Activated CD8-positive, alpha-beta memory T cell treated with anti-CD3 and anti-CD28 coated beads, Interleukin-2, amount 10 ng/mL, durations not matched to agents 7 days and 5 days (primary cell): ENCODE measurements at regions not wholly inside any gene's neighbourhood (a gene's known extent, or its start where the extent isn't known, plus 50 kb on each side); places are given as distances from the start of the nearest gene placed in this dataset.
"Not testable (repeated sequence)": the region's sequence is repeated elsewhere in the genome, so short reads cannot be mapped to it uniquely, and the experiment has no call there.

Source experiments
- ATAC-seq: fragments of 150-1000 bp; cut with Tn5 transposase; one replicate; pipeline ENCODE4 v1.10.0; 2021; ENCODE audit warnings: moderate library complexity
- CTCF ChIA-PET: fragments of 350-600 bp; sonication (Branson Sonifier 250); formaldehyde crosslinking; loops from one replicate; lab custom pipeline; 2021; ENCODE audit warnings: antibody characterized with exemption; lab: Charles Lee
- DNase-seq: peaks from one replicate; pipeline ENCODE4 v3.0.0-alpha.2; 2020
- H3K27ac Mint-ChIP-seq: one replicate; pipeline ENCODE4 v1.8.0; 2021; ENCODE audit warnings: mild to moderate bottlenecking, mixed read lengths
- H3K27me3 Mint-ChIP-seq: one replicate; pipeline ENCODE4 v1.8.0; 2021; ENCODE audit warnings: mixed read lengths
- H3K36me3 Mint-ChIP-seq: one replicate; pipeline ENCODE4 v1.8.0; 2021; ENCODE audit warnings: mild to moderate bottlenecking, mixed read lengths
- H3K4me1 Mint-ChIP-seq: one replicate; pipeline ENCODE4 v1.8.0; 2021; ENCODE audit warnings: mixed read lengths
- H3K4me3 Mint-ChIP-seq: one replicate; pipeline ENCODE4 v1.8.0; 2021; ENCODE audit warnings: mild to moderate bottlenecking, moderate library complexity, mixed read lengths
- H3K9me3 Mint-ChIP-seq: one replicate; pipeline ENCODE4 v1.8.0; 2022; ENCODE audit warnings: low read depth, mixed read lengths

DNA sequence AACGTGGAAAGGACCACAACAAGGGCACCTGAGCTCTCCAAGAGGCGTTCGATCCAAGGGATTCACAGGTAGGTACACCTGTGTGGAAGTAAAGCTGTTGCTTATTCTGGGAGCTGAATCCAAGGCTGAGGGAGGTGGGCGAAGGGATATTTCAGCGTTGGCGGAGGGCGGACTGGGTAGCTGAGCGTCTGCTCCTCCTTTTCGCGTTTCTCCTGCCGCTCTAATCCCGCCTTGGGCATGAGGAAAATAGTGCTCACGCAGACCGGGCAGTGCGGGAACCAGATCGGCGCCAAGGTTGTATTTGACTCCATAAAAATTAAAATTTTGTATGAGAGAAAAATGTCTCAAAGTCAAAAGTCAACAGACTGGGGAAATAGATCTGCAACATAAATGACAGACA lies 3966.2 kb upstream of the OR11H1 start:
- H3K36me3 Mint-ChIP-seq, DNase-seq, H3K4me1 Mint-ChIP-seq, H3K4me3 Mint-ChIP-seq, CTCF ChIA-PET, H3K27me3 Mint-ChIP-seq, H3K27ac Mint-ChIP-seq, ATAC-seq: not testable (repeated sequence)
- H3K9me3 Mint-ChIP-seq = peaks cover 12% of the 10 kb centered on the region

- H3K9me3 Mint-ChIP-seq = peaks cover 32% of the 10 kb centered on the region
- H3K27me3 Mint-ChIP-seq, H3K36me3 Mint-ChIP-seq, H3K4me3 Mint-ChIP-seq, ATAC-seq, DNase-seq, H3K4me1 Mint-ChIP-seq, CTCF ChIA-PET, H3K27ac Mint-ChIP-seq: not testable (repeated sequence)
These were observed 3959.0 kb upstream of the OR11H1 start for GRCh38 chr22:11568837-11569563.

DNA sequence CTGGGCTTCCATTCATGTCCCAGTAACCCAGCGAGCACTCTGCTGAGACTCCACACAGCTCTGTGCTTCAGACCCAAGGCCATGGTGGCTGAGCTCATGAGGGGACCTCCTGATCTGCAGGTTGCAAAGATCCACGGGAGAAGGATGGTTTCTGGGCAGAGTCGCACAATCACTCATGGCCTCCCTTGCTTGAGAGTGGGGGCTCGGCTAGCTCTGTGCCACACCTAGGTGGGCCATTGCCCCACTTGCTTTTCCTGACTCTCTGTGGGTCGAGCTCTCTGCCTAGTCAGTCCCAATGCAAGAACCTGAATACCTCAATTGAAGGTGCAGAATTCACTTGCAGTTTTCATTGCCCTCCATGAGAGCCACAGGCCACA lies 3958.4 kb upstream of the OR11H1 start:
- CTCF ChIA-PET, H3K27me3 Mint-ChIP-seq, DNase-seq, H3K4me3 Mint-ChIP-seq, H3K27ac Mint-ChIP-seq, ATAC-seq, H3K4me1 Mint-ChIP-seq, H3K36me3 Mint-ChIP-seq: not testable (repeated sequence)
- peaks cover 35% of the 10 kb centered on the region for H3K9me3 Mint-ChIP-seq

GRCh38 chr22:11573154-11573553 lies 3954.8 kb upstream of the OR11H1 start:
- H3K27me3 Mint-ChIP-seq, DNase-seq, H3K4me1 Mint-ChIP-seq, H3K27ac Mint-ChIP-seq, ATAC-seq, CTCF ChIA-PET, H3K4me3 Mint-ChIP-seq, H3K36me3 Mint-ChIP-seq: not testable (repeated sequence)
- H3K9me3 Mint-ChIP-seq = peaks cover 41% of the 10 kb centered on the region

DNA sequence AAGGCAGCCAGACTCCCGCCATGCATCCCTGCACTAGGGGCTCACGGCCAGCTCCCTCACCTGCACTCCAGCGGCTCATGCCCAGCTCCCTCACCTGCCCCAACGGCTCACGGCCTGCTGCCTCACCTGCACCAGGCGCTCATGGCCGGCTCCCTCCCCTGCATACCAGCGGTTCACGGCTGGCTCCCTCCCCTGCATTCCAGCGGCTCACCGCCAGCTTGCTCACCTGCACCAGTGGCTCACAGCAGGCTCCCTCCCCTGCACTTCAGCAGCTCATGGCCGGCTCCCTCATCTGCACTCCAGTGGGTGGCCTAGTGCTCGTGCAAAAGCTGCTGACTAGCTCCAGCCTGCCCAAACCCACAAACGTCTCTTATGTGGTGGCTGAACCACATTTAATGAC lies 3953.8 kb upstream of the OR11H1 start:
- DNase-seq, ATAC-seq, H3K4me3 Mint-ChIP-seq, H3K4me1 Mint-ChIP-seq, H3K27ac Mint-ChIP-seq, CTCF ChIA-PET, H3K27me3 Mint-ChIP-seq, H3K36me3 Mint-ChIP-seq: not testable (repeated sequence)
- peaks cover 41% of the 10 kb centered on the region for H3K9me3 Mint-ChIP-seq

GRCh38 chr22:11574659-11575058 lies 3953.3 kb upstream of the OR11H1 start:
- H3K27ac Mint-ChIP-seq, ATAC-seq, H3K27me3 Mint-ChIP-seq, DNase-seq, H3K36me3 Mint-ChIP-seq, CTCF ChIA-PET, H3K4me3 Mint-ChIP-seq, H3K4me1 Mint-ChIP-seq: not testable (repeated sequence)
- peaks cover 41% of the 10 kb centered on the region for H3K9me3 Mint-ChIP-seq

DNA sequence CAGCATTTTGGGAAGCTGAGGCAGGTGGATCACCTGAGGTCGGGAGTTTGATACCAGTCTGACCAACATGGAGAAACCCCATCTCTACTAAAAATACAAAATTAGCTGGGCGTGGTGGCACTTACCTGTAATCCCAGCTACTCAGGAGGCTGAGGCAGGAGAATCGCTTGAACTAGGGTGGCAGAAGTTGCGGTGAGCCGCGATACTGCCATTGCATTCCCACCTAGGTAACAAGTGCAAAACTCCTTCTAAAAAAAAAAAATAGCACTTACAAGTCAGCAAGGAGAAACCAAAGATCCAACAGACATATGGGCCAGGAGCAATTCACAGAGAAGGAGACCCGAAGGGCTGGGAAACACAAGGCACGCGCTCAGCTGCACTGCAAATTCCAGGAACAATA lies 3951.3 kb upstream of the OR11H1 start:
- DNase-seq, ATAC-seq, H3K36me3 Mint-ChIP-seq, CTCF ChIA-PET, H3K27me3 Mint-ChIP-seq, H3K27ac Mint-ChIP-seq, H3K4me3 Mint-ChIP-seq, H3K4me1 Mint-ChIP-seq: not testable (repeated sequence)
- H3K9me3 Mint-ChIP-seq = peaks cover 45% of the 10 kb centered on the region

- ATAC-seq, DNase-seq, CTCF ChIA-PET, H3K4me3 Mint-ChIP-seq, H3K36me3 Mint-ChIP-seq, H3K27ac Mint-ChIP-seq, H3K27me3 Mint-ChIP-seq, H3K4me1 Mint-ChIP-seq: not testable (repeated sequence)
- peaks cover 46% of the 10 kb centered on the region for H3K9me3 Mint-ChIP-seq
These were observed 3949.9 kb upstream of the OR11H1 start for GRCh38 chr22:11578115-11578514.

DNA sequence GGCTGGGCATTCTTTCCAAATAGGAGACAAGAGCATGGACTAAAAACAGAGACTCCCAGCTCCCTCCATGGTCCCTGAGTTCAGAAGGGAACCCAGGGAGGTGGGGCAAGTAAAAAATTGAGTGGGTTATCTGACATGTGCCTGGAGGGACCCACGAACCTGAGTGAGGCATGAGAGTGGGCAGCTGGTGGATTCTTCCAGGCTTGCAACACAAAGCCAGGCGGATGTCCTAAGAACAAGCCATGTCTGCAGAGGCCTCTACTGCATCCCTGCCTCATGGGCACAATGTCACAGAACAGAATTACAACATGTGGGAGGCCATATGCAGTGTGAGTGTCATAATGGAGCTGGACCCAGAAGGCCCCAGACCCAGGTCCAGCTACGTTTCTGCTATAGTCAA lies 3949.4 kb upstream of the OR11H1 start:
- peaks cover 50% of the 10 kb centered on the region for H3K9me3 Mint-ChIP-seq
- H3K4me3 Mint-ChIP-seq, DNase-seq, H3K27ac Mint-ChIP-seq, H3K4me1 Mint-ChIP-seq, CTCF ChIA-PET, H3K27me3 Mint-ChIP-seq, ATAC-seq, H3K36me3 Mint-ChIP-seq: not testable (repeated sequence)

DNA sequence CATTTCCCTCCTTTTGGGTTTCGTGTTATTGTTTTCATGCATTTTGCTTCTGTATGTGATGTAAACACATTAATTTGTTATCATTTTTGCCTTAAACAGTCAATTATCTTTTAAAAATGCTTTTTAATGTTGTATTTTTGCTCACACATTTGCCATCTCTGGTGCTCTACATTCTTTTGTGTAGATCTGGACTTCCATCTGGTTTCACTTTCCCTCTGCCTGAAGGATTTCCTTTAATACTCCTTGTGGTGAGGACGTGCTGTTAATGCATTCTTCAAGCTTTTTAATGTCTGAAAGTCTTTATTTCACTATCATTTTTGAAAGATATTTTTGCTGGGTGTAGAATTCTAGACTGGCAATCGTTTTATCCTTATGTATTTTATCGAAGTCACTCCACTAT lies 3945.9 kb upstream of the OR11H1 start:
- CTCF ChIA-PET, ATAC-seq, DNase-seq, H3K4me3 Mint-ChIP-seq, H3K27me3 Mint-ChIP-seq, H3K27ac Mint-ChIP-seq, H3K36me3 Mint-ChIP-seq, H3K4me1 Mint-ChIP-seq: not testable (repeated sequence)
- peaks cover 50% of the 10 kb centered on the region for H3K9me3 Mint-ChIP-seq

- H3K27me3 Mint-ChIP-seq, CTCF ChIA-PET, ATAC-seq, H3K36me3 Mint-ChIP-seq, DNase-seq, H3K4me3 Mint-ChIP-seq, H3K4me1 Mint-ChIP-seq, H3K27ac Mint-ChIP-seq: not testable (repeated sequence)
- H3K9me3 Mint-ChIP-seq = peaks cover 43% of the 10 kb centered on the region
These were observed 3943.8 kb upstream of the OR11H1 start for GRCh38 chr22:11584231-11584630.

- peaks cover 36% of the 10 kb centered on the region for H3K9me3 Mint-ChIP-seq
- H3K4me1 Mint-ChIP-seq, H3K36me3 Mint-ChIP-seq, CTCF ChIA-PET, ATAC-seq, H3K27me3 Mint-ChIP-seq, H3K27ac Mint-ChIP-seq, H3K4me3 Mint-ChIP-seq, DNase-seq: not testable (repeated sequence)
These were observed 3933.4 kb upstream of the OR11H1 start for GRCh38 chr22:11594552-11594951.

DNA sequence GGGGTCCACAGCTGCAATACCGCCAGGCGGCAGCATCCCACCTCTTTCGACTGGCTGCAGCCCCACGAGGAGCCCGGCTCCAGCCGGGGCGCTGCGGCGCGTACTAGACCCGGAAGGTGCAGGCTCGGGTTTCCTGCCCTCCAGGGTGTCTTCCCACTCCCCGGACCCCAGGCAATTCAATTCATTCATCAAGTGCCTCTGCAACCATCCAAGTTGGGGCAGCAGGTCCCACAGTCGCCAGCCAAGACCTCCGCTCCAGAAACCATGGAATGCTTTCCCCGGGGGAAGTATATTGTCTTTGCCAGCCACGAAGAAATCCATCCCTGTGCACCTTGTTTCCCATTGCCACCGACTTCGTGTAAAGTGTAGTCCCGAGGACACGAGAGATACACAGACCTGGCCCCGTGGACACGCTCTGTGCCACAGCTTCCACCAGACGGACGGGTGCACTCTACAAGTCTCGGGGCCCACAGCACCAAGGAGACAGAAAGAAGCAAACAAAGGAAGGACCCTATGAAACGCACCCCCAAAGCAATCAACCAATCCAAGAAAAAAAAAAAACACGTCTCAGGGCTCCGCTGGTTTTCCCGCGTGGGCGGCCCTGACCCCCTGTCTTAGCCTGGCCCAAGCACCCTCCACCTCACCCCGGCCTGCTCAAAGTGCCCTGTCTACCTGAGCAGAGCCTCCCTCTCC lies 3930.2 kb upstream of the OR11H1 start:
- DNase-seq, H3K27ac Mint-ChIP-seq, H3K36me3 Mint-ChIP-seq, ATAC-seq, H3K4me3 Mint-ChIP-seq, H3K27me3 Mint-ChIP-seq, H3K4me1 Mint-ChIP-seq, CTCF ChIA-PET: not testable (repeated sequence)
- H3K9me3 Mint-ChIP-seq = peaks cover 26% of the 10 kb centered on the region
